Natural killer cell (primary cell): ENCODE measurements at regions not wholly inside any gene's neighbourhood (a gene's known extent, or its start where the extent isn't known, plus 50 kb on each side); places are given as distances from the start of the nearest gene placed in this dataset.

Experiments
- ATAC-seq, 3 donors: fragments of 150-1000 bp in 2 of 3; fragments of 200-7000 bp in 1 of 3; cut with Tn5 transposase; 1 replicate in 1 of 3; 2 replicates in 2 of 3; pipeline ENCODE4 v1.10.0; 2021; ENCODE audit warnings: mild to moderate bottlenecking in 2 of 3, moderate library complexity in 2 of 3
- DNase-seq, 2 donors: peaks; one replicate each; pipeline versions ENCODE4 v3.0.0 to v3.0.0-alpha.2; 2013 to 2021; ENCODE audit warnings: mixed read lengths in 1 of 2
- H3K27ac ChIP-seq: one replicate; pipeline ENCODE4 v1.5.1; 2013; ENCODE audit warnings: mild to moderate bottlenecking, low read length
- H3K27me3 ChIP-seq: one replicate; pipeline ENCODE4 v1.6.1; 2013; ENCODE audit warnings: low read length; ENCODE audit not compliant: control insufficient read depth, insufficient read depth
- H3K36me3 ChIP-seq: one replicate; pipeline ENCODE4 v1.6.1; 2013; ENCODE audit warnings: low read length; ENCODE audit not compliant: control insufficient read depth, insufficient read depth
- H3K4me1 ChIP-seq: one replicate; pipeline ENCODE4 v1.6.1; 2013; ENCODE audit warnings: low read length; ENCODE audit not compliant: control insufficient read depth, insufficient read depth
- H3K4me3 ChIP-seq: one replicate; pipeline ENCODE4 v1.5.1; 2013; ENCODE audit warnings: low read length
- H3K9me3 ChIP-seq: one replicate; pipeline ENCODE4 v1.6.1; 2013; ENCODE audit warnings: low read length; ENCODE audit not compliant: control insufficient read depth, insufficient read depth
- H3K27ac Mint-ChIP-seq, 2 donors: one replicate each; pipeline ENCODE4 v1.8.0; 2022; ENCODE audit warnings: mild to moderate bottlenecking in 2 of 2, mixed read lengths in 2 of 2, moderate library complexity in 1 of 2
- H3K27me3 Mint-ChIP-seq, 2 donors: one replicate each; pipeline ENCODE4 v1.8.0; 2022; ENCODE audit warnings: low read depth in 2 of 2, mixed read lengths in 2 of 2
- H3K36me3 Mint-ChIP-seq: one replicate; pipeline ENCODE4 v1.8.0; 2022; ENCODE audit warnings: mixed read lengths
- H3K4me1 Mint-ChIP-seq, 2 donors: one replicate each; pipeline ENCODE4 v1.8.0; 2022; ENCODE audit warnings: mixed read lengths in 2 of 2
- H3K4me3 Mint-ChIP-seq: one replicate; pipeline ENCODE4 v1.8.0; 2022; ENCODE audit warnings: mild to moderate bottlenecking, moderate library complexity, mixed read lengths
- H3K9me3 Mint-ChIP-seq, 2 donors: one replicate each; pipeline ENCODE4 v1.8.0; 2022; ENCODE audit warnings: mixed read lengths in 2 of 2
- WGBS: methylation state at CpG from one replicate; pipeline ENCODE4 v1.1.7; 2013; ENCODE audit warnings: missing lambda C conversion rate; ENCODE audit not compliant: insufficient coverage; 5-methylcytosine and 5-hydroxymethylcytosine counted together
- intact Hi-C: fragments of 100-400 bp; cut with micrococcal nuclease; formaldehyde crosslinking; loops from one replicate; pipeline ENCODE4 v1.14.2; 2022
- TF ChIP-seq, protein P1 (sequence below): fragments of 200-600 bp; IDR thresholded peaks from one replicate; pipeline ENCODE4 v1.8.0; 2022; ENCODE audit warnings: antibody characterized with exemption

DNA sequence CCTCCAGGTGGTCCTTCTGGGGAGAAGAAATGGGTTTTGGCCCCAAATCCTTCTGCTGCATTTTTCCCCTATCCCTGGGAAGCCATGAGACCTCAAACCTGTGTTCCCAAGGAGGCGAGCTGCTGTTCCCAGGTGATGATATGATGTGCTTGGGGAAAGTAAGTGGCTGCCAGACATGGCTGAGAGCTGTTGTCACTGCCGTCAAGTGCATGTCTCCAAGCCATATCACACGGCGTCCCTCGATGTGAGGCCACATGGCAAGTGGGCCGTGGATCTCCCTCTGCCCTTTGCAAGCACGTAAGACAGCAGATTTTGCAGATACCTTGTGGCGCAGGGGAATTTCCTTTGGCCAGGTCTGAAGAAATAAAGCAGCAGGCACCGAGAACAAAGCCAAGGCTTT lies 103.7 kb upstream of the CD93 start:
- no peaks in the 10 kb centered on the region for H3K9me3 Mint-ChIP-seq
- H3K36me3 Mint-ChIP-seq, result no peaks in the 10 kb centered on the region
- DNase-seq (no peak), ATAC-seq (no peak)
- TF ChIP-seq, protein P1, sequence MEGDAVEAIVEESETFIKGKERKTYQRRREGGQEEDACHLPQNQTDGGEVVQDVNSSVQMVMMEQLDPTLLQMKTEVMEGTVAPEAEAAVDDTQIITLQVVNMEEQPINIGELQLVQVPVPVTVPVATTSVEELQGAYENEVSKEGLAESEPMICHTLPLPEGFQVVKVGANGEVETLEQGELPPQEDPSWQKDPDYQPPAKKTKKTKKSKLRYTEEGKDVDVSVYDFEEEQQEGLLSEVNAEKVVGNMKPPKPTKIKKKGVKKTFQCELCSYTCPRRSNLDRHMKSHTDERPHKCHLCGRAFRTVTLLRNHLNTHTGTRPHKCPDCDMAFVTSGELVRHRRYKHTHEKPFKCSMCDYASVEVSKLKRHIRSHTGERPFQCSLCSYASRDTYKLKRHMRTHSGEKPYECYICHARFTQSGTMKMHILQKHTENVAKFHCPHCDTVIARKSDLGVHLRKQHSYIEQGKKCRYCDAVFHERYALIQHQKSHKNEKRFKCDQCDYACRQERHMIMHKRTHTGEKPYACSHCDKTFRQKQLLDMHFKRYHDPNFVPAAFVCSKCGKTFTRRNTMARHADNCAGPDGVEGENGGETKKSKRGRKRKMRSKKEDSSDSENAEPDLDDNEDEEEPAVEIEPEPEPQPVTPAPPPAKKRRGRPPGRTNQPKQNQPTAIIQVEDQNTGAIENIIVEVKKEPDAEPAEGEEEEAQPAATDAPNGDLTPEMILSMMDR, result no peak
- H3K4me3 Mint-ChIP-seq, result no peak overlapping the region
- no peak overlapping the region for H3K4me3 ChIP-seq
- H3K9me3 ChIP-seq, result no peaks in the 10 kb centered on the region
- H3K27ac ChIP-seq, result no peak overlapping the region
- H3K4me1 Mint-ChIP-seq, result no peaks in the 10 kb centered on the region
- H3K4me1 ChIP-seq, result no peaks in the 10 kb centered on the region
- H3K36me3 ChIP-seq, result no peaks in the 10 kb centered on the region
- H3K27me3 Mint-ChIP-seq, result peaks cover 0 to 4% of the 10 kb centered on the region in 2 donors
- intact Hi-C loops, result no loop called here
- H3K27ac Mint-ChIP-seq, result no peak overlapping the region
- WGBS, result 81% methylated on average over 9 of the region's 9 CpGs
- no peaks in the 10 kb centered on the region for H3K27me3 ChIP-seq

DNA sequence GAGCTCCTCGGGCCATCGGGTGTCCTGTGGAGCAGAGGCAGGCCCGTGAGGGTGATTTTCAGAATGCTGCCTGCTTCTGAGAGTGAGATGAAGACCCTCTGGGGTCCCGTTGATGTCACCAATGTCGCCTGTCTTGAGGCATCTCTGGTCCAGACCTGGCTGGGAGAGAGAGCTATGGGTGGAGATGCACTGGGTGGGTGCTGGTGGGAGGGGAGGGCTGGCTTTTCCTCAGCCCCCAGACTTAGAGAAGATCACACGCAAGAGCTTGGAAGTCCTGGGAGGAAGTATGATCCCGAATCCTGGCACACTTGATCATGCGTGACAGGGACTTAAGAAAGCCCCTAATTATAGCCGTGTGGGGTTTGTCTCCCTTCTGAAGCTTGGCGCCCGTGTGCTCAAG lies 103.2 kb upstream of the CD93 start:
- WGBS, result 90% methylated on average over 11 of the region's 11 CpGs
- Histone ChIP-seq H3K4me1 (no peaks in the 10 kb centered on the region), H3K36me3 (no peaks in the 10 kb centered on the region), H3K27ac (no peak overlapping the region), H3K4me3 (no peak overlapping the region), H3K9me3 (no peaks in the 10 kb centered on the region), H3K27me3 (no peaks in the 10 kb centered on the region)
- ATAC-seq, result no peak
- Mint-ChIP-seq H3K27me3 (peaks cover 0 to 2% of the 10 kb centered on the region in 2 donors), H3K4me3 (no peak overlapping the region), H3K9me3 (no peaks in the 10 kb centered on the region), H3K4me1 (no peaks in the 10 kb centered on the region), H3K27ac (no peak overlapping the region), H3K36me3 (no peaks in the 10 kb centered on the region)
- TF ChIP-seq, protein P1, result no peak
- no peak for DNase-seq
- intact Hi-C loops, result no loop called here

DNA sequence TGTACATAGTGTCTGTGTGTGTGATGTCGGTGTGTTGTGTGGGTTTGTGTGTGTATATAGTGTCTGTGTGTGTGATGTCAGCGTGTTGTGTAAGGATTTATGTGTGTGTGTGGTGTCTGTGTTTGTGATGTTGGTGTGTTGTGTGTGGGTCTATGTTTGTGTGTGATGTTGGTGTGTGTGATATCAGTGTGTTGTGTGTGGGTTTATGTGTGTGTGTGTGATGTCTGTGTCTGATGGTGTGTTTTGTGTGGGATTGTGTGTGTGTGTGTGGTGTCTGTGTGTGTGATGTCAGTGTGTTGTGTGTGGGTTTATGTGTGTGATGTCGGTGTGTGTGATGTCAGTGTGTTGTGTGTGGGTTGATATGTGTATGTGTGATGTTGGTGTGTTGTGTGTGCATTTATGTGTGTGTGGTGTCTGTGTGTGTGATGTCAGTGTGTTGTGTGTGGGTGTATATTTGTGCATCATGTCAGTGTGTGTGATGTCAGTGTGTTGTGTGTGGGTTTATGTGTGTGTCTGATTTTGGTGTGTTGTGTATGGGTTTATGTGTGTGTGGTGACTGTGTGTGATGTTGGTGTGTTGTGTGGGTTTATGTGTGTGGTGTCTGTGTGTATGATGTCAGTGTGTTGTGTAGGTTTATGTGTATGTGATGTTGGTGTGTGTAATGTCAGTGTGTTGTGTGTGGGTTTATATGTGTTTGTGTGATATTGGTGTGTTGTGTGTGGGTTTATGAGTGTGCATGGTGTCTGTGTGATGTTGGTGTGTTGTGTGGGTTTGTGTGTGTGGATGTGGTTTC lies 102.4 kb upstream of the CD93 start:
- H3K27me3 ChIP-seq, result no peaks in the 10 kb centered on the region
- no peak overlapping the region for H3K27ac ChIP-seq
- Mint-ChIP-seq H3K9me3 (no peaks in the 10 kb centered on the region), H3K4me1 (no peaks in the 10 kb centered on the region), H3K36me3 (no peaks in the 10 kb centered on the region), H3K27me3 (no peaks in the 10 kb centered on the region), H3K27ac (no peak overlapping the region), H3K4me3 (no peak overlapping the region)
- WGBS, result 90% methylated on average over 3 of the region's 3 CpGs
- DNase-seq, result no peak
- no peak overlapping the region for H3K4me3 ChIP-seq
- intact Hi-C loops, result no loop called here
- H3K36me3 ChIP-seq, result no peaks in the 10 kb centered on the region
- H3K4me1 ChIP-seq, result no peaks in the 10 kb centered on the region
- H3K9me3 ChIP-seq, result no peaks in the 10 kb centered on the region
- ATAC-seq, result no peak
- TF ChIP-seq, protein P1, result no peak

DNA sequence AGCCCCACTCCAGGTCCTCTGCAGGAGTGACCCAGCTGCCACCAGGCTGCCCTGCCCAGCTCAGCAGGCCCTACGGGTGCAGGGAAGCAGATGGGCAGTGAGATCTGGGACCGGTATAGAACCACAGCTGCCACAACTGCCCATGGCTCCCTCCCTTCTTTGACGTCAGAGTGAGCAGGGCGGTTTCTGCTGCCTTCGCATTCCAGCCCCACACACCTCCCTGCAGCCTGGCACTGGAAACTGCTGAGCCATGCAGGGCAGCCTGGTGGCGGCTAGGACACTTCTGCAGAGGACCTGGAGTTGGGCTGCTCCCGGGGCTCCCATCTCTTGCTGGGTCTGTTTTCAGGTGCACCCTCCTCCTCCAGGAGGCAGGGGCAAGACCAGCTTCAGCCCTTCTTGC lies 101.6 kb upstream of the CD93 start:
- no peak overlapping the region for H3K27ac ChIP-seq
- TF ChIP-seq, protein P1, result no peak
- 53% methylated on average over 7 of the region's 7 CpGs for WGBS
- no peaks in the 10 kb centered on the region for H3K9me3 ChIP-seq
- H3K27me3 ChIP-seq, result no peaks in the 10 kb centered on the region
- intact Hi-C loops, result no loop called here
- Mint-ChIP-seq H3K36me3 (no peaks in the 10 kb centered on the region), H3K4me1 (no peaks in the 10 kb centered on the region), H3K4me3 (no peak overlapping the region), H3K27me3 (no peaks in the 10 kb centered on the region), H3K27ac (no peak overlapping the region), H3K9me3 (no peaks in the 10 kb centered on the region)
- no peak overlapping the region for H3K4me3 ChIP-seq
- ATAC-seq, result no peak
- DNase-seq, result no peak
- no peaks in the 10 kb centered on the region for H3K4me1 ChIP-seq
- H3K36me3 ChIP-seq, result no peaks in the 10 kb centered on the region
